ENCODE measurements at regions not wholly inside any gene's neighbourhood (a gene's known extent, or its start where the extent isn't known, plus 50 kb on each side); places are given as distances from the start of the nearest gene placed in this dataset.
A peak's percentile ranks its signal among the peaks of the same experiment; 100 is the strongest.

DNA sequence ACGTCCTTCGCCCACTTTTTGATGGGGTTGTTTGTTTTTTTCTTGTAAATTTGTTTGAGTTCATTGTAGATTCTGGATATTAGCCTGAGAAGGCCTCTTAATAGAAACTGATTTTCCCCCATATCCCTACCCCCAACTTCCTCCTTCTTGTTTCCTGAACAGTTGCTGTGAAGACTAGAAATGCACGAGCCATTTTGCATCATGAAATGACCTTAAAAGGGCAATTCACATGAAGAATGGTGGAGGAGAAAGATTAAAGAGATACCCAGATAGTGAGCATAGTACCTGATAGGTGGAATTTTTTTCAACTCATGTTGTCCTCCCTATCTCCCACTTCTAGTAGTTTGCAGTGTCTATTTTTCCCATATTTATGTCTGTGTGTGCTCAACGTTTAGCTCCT is 55.2 kb upstream of the KCNH8 start:
- no peak for DNase-seq

- DNase-seq = no peak
Observed at GRCh38 chr3:19077388-19077787, 70.9 kb upstream of the KCNH8 start.

DNA sequence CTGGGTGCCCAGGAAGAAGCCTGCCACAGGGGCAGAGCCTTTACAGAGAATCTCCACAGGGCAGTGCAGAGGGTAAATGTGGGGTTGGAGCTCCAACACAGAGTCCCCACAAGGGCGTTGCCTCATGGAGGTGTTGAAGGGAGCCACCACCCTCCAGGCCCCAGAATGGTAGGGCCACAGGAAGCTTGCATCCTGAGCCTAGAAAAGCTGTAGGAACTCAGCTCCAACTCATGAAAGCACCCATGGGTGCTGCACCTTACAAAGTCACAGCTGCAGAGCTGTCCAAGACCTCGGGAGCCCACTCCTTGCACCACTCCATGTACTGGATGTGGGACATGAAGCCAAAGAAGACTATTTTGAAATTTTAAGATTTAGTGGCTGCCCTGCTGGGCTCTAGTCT is 73.3 kb upstream of the KCNH8 start:
- no peak for DNase-seq

DNA sequence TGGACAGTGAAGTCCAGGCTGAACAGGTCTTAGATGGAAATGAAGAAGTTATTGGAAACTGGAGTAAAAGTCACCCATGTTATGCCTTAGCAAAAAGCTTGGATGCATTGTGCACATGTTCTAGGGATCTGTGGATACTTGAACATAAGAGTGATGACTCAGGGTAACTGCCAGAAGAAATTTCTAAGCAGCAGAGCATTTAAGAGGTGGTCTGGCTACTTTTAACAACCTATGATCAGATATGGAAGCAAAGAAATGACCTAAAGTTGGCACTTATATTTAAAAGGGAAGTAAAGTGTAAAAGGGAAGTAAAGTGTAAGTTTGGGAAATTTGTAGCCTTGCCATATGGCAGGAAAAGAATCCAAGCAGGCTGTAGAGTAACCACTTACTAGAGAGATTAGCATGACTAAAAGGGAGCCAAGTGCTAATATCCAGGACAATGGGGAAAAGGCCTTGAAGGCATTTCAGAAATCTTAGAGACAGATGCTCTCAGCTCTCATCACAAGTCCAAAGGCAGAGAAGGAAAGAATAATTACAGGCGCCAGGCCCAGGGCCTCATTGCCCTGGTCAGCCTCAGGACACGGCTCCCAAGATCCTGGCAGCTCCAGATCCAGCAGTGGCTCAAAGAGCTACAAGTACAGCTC is 73.9 kb upstream of the KCNH8 start:
- DNase-seq = no peak

- no peak for DNase-seq
Observed at GRCh38 chr3:19073341-19074105, 74.8 kb upstream of the KCNH8 start.

DNA sequence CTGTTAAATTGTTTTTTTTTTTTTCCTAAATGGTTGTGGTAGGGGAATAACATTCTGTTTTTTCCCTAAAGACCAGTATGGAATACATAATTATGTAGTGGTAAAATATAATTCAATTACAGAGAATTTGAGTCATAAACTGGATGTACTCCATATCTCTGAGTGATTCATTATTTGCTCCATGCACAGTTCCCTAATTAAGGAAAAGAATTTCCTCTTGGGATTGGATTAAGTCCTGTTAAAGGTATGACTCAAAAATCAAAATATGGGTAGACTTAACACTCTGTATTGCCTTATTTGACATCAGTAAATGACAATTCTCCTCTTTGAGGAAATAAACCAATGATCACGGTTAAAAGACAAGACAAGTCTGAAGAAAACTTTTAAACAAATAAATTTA is 78.0 kb upstream of the KCNH8 start:
- no peak for DNase-seq

DNA sequence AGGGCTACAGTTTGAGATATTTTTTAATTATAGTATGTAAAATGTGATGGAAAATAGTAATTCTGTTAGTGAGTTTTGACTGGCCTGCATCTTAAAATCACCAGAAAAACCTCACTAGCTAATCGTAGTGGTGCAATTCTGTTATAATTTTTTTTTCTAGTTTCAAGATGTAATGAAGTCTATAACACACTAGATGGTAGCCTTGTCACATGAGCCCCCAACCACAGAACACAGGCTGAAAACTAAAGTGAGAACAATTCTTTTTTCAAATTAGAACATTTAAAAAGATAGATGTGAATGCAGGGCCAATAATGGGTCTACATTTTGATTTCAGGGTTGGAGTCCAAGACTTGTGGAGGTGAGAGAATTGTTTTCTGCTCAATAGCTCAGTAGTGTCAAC is 83.3 kb upstream of the KCNH8 start:
- DNase-seq = peak; percentile 34

- DNase-seq = no peak
Observed at GRCh38 chr3:19063936-19064335, 84.4 kb upstream of the KCNH8 start.

DNA sequence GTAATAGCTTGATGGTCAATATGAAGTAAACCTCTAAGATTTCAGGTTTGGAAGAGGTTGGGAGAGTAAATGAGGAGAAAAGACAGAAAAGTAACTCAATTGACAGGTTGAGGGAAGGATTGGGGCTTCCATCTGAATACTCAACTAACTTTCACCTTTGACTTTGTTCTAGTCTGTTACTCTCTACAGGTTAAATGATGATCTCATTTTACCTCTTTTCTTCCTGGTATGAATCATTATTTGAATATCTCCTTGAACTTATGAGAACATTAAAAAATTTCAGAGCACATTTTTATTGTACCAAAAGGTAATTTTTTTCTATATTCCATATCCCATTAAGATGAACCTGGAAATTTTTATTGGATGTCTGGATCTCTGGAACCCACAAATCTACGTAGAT is 87.9 kb upstream of the KCNH8 start:
- DNase-seq = no peak

- no peak for DNase-seq
Observed at GRCh38 chr3:19052874-19053273, 95.4 kb upstream of the KCNH8 start.

DNA sequence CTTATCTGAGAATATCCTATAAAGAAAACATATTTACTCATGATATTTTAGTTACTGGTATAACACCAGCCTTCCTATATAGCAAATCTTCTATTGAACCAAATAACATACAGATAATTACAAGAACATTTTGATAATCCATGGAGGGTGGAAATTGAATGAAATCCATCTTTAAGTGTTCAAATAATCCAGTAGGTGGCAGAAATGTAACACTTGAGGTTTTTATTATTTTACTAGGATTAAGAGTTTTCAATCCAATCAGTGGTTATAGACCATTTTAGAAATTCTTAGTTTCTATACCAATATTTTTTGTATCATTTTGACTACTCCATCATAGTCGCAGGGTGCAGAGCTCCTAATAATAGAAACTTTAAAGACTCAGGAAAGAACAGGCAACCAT is 101.9 kb upstream of the KCNH8 start:
- peak; percentile 0 for DNase-seq

DNA sequence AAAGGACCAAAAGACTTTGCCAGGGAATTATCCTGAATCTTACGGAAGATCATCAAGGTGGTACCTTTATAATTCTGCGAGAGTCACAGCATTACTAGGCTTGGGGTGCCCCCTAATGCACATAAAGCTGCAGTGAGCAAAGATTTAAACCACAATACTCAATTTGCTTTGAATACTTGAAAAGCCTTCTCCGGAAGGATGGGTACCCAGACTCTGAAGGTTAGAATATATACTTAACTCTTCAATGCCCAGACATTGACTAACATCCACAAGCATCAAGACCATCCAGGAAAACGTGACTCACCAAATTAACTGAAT is 117.8 kb upstream of the KCNH8 start:
- DNase-seq = peak; percentile 1

GRCh38 chr3:19029837-19030521 is 118.3 kb upstream of the KCNH8 start:
- DNase-seq = no peak

DNA sequence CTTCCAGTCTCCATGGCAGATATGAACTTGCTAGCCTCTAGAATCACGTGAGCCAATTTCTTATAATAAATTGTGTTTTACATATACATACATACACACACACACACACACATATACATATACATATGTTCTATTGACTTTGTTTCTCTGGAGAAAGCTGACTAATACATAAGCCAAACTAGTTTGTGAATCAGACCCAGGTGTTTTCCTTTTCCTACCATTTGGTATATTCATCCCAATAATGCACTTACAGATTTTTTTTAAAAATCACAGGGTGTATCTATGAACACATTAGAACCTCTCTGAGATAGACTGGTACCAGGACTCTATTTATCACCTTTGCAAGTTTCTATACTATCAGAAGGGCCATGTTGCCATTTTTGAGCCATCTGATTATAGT is 122.9 kb upstream of the KCNH8 start:
- no peak for DNase-seq

- no peak for DNase-seq
Observed at GRCh38 chr3:19022546-19022945, 125.8 kb upstream of the KCNH8 start.

DNA sequence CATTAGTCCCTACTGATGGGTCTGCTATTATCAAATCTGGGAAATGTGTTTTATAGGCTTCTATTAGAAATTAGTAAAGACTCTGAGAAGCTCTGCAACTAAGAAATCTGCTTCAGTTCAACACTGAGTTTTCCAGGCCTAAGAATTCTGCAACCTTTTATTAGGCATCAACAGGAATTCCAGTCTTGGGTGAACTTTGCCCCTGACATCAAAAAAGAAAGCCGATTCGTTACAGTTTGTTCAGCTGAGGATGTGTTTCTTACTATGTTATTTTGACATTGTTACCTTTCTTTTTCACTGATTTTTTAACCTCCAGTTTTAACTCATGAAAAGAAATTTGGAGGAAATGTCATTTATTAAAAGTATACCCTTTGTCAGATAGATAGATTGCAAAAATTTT is 131.5 kb upstream of the KCNH8 start:
- no peak for DNase-seq

DNA sequence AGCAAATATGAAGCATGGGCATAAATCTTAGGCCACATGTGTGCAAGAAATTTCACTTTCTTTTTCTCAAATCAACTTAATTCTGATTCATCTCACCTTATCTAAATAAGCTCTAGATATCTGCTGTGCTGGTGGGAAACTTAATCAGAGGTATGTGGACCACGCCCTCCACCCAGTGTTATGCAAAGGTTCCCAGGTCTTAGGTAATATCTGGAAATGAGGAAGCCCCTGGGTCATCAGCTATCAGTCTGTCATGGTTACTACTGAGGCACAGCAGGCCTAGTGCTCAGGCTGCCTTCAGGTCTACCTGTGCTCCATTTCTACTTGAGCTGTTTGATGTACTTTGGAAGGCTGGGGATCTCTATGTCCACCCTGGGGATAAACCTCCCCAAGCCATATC is 134.4 kb upstream of the KCNH8 start:
- no peak for DNase-seq

DNA sequence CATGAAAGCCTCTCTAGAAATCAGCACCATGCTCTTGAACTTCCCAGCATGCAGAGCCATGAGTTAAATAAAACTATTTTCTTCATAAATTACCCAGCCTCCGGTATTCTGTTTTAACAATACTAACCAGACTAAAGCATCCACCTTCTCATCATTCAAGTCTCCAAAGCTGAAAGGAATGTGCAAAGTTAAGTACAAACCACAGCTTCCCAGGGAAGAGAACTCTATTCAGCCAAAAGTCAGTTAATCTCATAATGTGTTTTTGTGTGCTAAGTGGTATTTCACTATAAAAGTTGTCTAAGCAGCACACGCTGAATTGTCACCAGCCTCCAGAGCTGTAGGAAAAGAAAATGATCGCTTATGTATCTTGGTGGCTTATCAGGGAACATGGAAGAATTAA is 135.5 kb upstream of the KCNH8 start:
- DNase-seq = no peak

DNA sequence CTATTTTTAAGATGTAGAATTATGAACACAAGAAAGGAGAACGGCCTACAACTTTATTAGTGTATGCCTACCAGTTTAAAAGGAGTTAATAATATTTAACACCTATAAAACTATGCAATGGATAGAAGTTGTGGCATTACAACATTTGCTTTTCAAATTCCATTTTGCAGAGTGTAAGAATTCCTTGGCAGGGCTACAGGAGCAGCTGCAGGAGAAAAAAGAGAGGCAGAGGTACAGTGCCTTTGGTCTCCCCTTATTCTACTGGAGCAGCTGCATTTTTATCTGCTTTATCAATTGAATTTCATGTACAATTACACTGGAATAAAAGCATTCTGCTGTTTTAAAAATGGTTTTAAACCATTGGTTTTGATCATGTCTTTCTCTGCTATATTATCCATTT is 145.7 kb upstream of the KCNH8 start:
- DNase-seq = no peak

GRCh38 chr3:18998069-18998468 is 150.2 kb upstream of the KCNH8 start:
- no peak for DNase-seq

- no peak for DNase-seq
Observed at GRCh38 chr3:18992709-18993108, 155.6 kb upstream of the KCNH8 start.

DNA sequence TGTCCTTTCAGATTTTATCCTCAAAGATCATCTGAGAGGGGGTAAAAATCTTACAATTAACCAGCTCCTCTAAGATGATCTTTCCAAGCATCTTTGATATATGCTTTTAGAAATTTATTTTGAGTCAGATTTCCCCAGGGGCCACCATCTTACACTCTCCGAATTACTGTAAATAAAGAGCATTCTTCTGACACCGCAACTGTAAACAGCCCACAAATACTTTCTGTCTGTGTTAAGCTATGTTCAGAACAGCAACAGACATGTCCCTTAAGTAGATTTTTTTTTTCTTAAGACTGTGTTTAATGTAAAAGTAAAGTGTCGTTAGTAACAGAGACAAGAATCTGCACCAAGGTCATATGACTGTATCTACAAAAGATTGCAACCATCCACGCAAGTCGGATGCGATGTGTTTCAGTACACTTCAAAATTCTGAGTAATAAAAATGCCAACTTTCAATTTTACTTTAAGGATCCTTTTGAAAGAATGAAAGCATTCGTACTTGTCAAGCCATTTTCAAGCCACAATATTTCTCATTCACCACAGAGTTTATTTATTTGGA is 159.0 kb upstream of the KCNH8 start:
- no peak for DNase-seq

DNA sequence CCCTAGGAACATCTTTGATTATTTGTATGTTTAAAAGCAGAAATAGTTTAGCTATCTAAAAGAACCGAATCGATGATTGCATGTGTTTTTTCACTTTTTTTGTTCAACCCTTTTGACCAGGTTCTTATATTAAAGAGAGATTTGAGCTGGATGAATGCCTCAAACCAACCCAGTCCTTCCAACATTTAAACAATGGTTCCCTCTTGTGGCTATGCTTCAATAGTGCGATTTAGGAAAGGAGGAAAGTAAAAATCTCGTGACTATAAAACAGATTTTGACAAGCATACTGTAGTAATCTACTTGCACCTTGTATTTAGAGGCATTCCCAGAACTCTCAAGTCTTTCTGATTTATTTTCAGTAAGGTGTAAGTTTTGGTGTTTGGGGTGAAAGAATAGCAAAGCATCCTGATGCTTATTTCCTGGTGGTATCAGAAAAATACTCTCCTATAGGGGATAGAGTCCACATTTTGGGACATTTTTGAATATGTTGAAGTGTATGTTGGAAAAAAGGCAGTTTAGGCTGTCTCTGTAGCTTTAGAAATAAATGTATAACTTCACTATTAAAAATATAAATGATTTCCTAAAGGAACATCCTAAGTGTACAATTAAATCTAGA is 159.6 kb upstream of the KCNH8 start:
- DNase-seq = peak; percentile 81
